ENCODE measurements at regions not wholly inside any gene's neighbourhood (a gene's known extent, or its start where the extent isn't known, plus 50 kb on each side); places are given as distances from the start of the nearest gene placed in this dataset.

GRCh38 chr5:68431186-68431585 lies 215.6 kb downstream of the PIK3R1 start:
- Mint-ChIP-seq H3K27me3 (ENCODE audit: low read depth in 3 of 3) (peaks cover 0 to 6% (median 0%) of the 10 kb centered on the region in 3 donors), H3K4me1 (peaks cover 36% of the 10 kb centered on the region), H3K36me3 (peaks cover 0 to 3% of the 10 kb centered on the region in 2 donors), H3K9me3 (peaks cover 0 to 1% (median 0%) of the 10 kb centered on the region in 7 donors), H3K27ac (no peak overlapping the region), H3K4me3 (no peak overlapping the region)
- H3K9ac ChIP-seq (ENCODE audit: insufficient read depth, low read length, poor library complexity, severe bottlenecking): no peak overlapping the region
- no peak overlapping the region for H3K4me3 ChIP-seq (replicated peaks in 1 of 3; ENCODE audit: low read depth in 2 of 3, low read length in 3 of 3)
- no peaks in the 10 kb centered on the region for H3K9me3 ChIP-seq (replicated peaks in 1 of 2; ENCODE audit: control insufficient read depth in 1 of 2, insufficient read depth in 1 of 2, low read length in 2 of 2)
- H3K27me3 ChIP-seq (ENCODE audit: control insufficient read depth in 2 of 2, insufficient read depth in 2 of 2, low read length in 2 of 2): no peaks in the 10 kb centered on the region
- H3K27ac ChIP-seq (ENCODE audit: low read depth in 1 of 2, low read length in 2 of 2): no peak overlapping the region
- no peaks in the 10 kb centered on the region for H3K79me2 ChIP-seq (ENCODE audit: insufficient read depth, low read length)
- H4K20me1 ChIP-seq (ENCODE audit: insufficient read depth, low read length): no peaks in the 10 kb centered on the region
- TF ChIP-seq, protein P1, sequence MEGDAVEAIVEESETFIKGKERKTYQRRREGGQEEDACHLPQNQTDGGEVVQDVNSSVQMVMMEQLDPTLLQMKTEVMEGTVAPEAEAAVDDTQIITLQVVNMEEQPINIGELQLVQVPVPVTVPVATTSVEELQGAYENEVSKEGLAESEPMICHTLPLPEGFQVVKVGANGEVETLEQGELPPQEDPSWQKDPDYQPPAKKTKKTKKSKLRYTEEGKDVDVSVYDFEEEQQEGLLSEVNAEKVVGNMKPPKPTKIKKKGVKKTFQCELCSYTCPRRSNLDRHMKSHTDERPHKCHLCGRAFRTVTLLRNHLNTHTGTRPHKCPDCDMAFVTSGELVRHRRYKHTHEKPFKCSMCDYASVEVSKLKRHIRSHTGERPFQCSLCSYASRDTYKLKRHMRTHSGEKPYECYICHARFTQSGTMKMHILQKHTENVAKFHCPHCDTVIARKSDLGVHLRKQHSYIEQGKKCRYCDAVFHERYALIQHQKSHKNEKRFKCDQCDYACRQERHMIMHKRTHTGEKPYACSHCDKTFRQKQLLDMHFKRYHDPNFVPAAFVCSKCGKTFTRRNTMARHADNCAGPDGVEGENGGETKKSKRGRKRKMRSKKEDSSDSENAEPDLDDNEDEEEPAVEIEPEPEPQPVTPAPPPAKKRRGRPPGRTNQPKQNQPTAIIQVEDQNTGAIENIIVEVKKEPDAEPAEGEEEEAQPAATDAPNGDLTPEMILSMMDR (IDR thresholded peaks at IDR 0.05): no peak
- no CpG with 5 or more reads among the region's 1 CpG for WGBS (ENCODE audit: insufficient coverage)
- H2AFZ ChIP-seq (ENCODE audit: insufficient read depth, low read depth, low read length, poor library complexity, severe bottlenecking): no peak overlapping the region
- H3K4me1 ChIP-seq (ENCODE audit: control insufficient read depth in 1 of 2, insufficient read depth in 2 of 2, low read length in 2 of 2): peaks cover 36 to 37% of the 10 kb centered on the region in 2 donors
- no peak overlapping the region for H3K4me2 ChIP-seq (replicated peaks; ENCODE audit: extremely low read depth, low read length, poor library complexity, severe bottlenecking)
- no peak for DNase-seq
- intact Hi-C loops (cut with micrococcal nuclease): no loop called here
- no peaks in the 10 kb centered on the region for H3K36me3 ChIP-seq (replicated peaks in 1 of 2; ENCODE audit: control insufficient read depth in 1 of 2, insufficient read depth in 2 of 2, low read length in 2 of 2)

GRCh38 chr5:68431601-68432337 lies 216.2 kb downstream of the PIK3R1 start:
- no peak overlapping the region for H3K27ac ChIP-seq (ENCODE audit: low read depth in 1 of 2, low read length in 2 of 2)
- Mint-ChIP-seq H3K4me1 (peaks cover 39% of the 10 kb centered on the region), H3K27me3 (ENCODE audit: low read depth in 3 of 3) (peaks cover 0 to 6% (median 0%) of the 10 kb centered on the region in 3 donors), H3K36me3 (peaks cover 0 to 3% of the 10 kb centered on the region in 2 donors), H3K4me3 (no peak overlapping the region), H3K27ac (peak overlapping the region in 2 of 7 donors; percentile 44 to 52), H3K9me3 (peaks cover 0 to 1% (median 0%) of the 10 kb centered on the region in 7 donors)
- no peak overlapping the region for H3K9ac ChIP-seq (ENCODE audit: insufficient read depth, low read length, poor library complexity, severe bottlenecking)
- H3K4me3 ChIP-seq (replicated peaks in 1 of 3; ENCODE audit: low read depth in 2 of 3, low read length in 3 of 3): no peak overlapping the region
- peaks cover 41 to 43% of the 10 kb centered on the region in 2 donors for H3K4me1 ChIP-seq (ENCODE audit: control insufficient read depth in 1 of 2, insufficient read depth in 2 of 2, low read length in 2 of 2)
- no peaks in the 10 kb centered on the region for H3K79me2 ChIP-seq (ENCODE audit: insufficient read depth, low read length)
- H4K20me1 ChIP-seq (ENCODE audit: insufficient read depth, low read length): no peaks in the 10 kb centered on the region
- H3K27me3 ChIP-seq (ENCODE audit: control insufficient read depth in 2 of 2, insufficient read depth in 2 of 2, low read length in 2 of 2): no peaks in the 10 kb centered on the region
- no peak overlapping the region for H2AFZ ChIP-seq (ENCODE audit: insufficient read depth, low read depth, low read length, poor library complexity, severe bottlenecking)
- no peaks in the 10 kb centered on the region for H3K36me3 ChIP-seq (replicated peaks in 1 of 2; ENCODE audit: control insufficient read depth in 1 of 2, insufficient read depth in 2 of 2, low read length in 2 of 2)
- H3K4me2 ChIP-seq (replicated peaks; ENCODE audit: extremely low read depth, low read length, poor library complexity, severe bottlenecking): no peak overlapping the region
- TF ChIP-seq, protein P1 (IDR thresholded peaks at IDR 0.05): no peak
- intact Hi-C loops (cut with micrococcal nuclease): no loop called here
- no peak for DNase-seq
- H3K9me3 ChIP-seq (replicated peaks in 1 of 2; ENCODE audit: control insufficient read depth in 1 of 2, insufficient read depth in 1 of 2, low read length in 2 of 2): no peaks in the 10 kb centered on the region
- 95% methylated on average over 2 of the region's 6 CpGs for WGBS (ENCODE audit: insufficient coverage)

All from CD14-positive monocyte (primary cell).